K562 (cell line): ENCODE measurements at regions not wholly inside any gene's neighbourhood (a gene's known extent, or its start where the extent isn't known, plus 50 kb on each side); places are given as distances from the start of the nearest gene placed in this dataset.

ENCODE experiments used
- ATAC-seq: fragments of 200-7000 bp; cut with Tn5 transposase; 3 replicates; pipeline ENCODE4 v1.9.1; 2020; ENCODE audit warnings: moderate library complexity
- BruUV-seq: library from RNA; stranded (reverse); fragments of 400-500 nt; replicated peaks from 2 replicates; lab custom pipeline; 2021; lab: Mats Ljungman, UMichigan
- CTCF ChIA-PET: fragments of 300-600 bp; formaldehyde crosslinking; extraction: SDS; loops from one replicate; lab custom pipeline; 2021; ENCODE audit warnings: low intra/inter-chr PET ratio; lab: Yijun Ruan, JAX
- POLR2A ChIA-PET: fragments of 300-600, 350-650 bp; sonication (Branson Sonifier 250); formaldehyde crosslinking; extraction: SDS; loops from one replicate; lab custom pipeline; 2021; ENCODE audit warnings: antibody characterized with exemption, inconsistent platforms; lab: Yijun Ruan, JAX
- DNase-seq, 4 experiments: peaks; one replicate each; pipeline versions ENCODE4 v3.0.0 to v3.0.0-alpha.2; 2011 to 2018; ENCODE audit warnings: low spot score in 3 of 4, mixed read lengths in 3 of 4; ENCODE audit errors: extremely low read depth in 1 of 4
- FAIRE-seq: peaks from 2 replicates; lab custom pipeline; 2011; peaks lifted over from hg19 to GRCh38; lab: Jason Lieb, UNC
- H2AFZ ChIP-seq: 2 replicates; pipeline ENCODE4 v1.6.0; 2011; ENCODE audit warnings: low read depth, low read length, control low read depth, inconsistent platforms
- H3K27ac ChIP-seq: fragments of 200-600 bp; 3 replicates; pipeline ENCODE4 v1.8.0; 2011; ENCODE audit warnings: low read depth, mild to moderate bottlenecking, control low read depth, inconsistent platforms, low read length, moderate library complexity, mixed read lengths; ENCODE audit errors: extremely low read depth
- H3K27me3 ChIP-seq, 2 experiments: fragments of 300-600 bp in 1 of 2; 2 replicates in 1 of 2; 3 replicates in 1 of 2; pipeline versions ENCODE4 v1.6.0 to v1.8.0; 2011; ENCODE audit warnings: inconsistent platforms in 2 of 2, low read length in 2 of 2, mild to moderate bottlenecking in 1 of 2, mixed read lengths in 1 of 2, moderate library complexity in 1 of 2; ENCODE audit not compliant: control insufficient read depth in 2 of 2, insufficient read depth in 2 of 2
- H3K36me3 ChIP-seq: fragments of 300-600 bp; 3 replicates; pipeline ENCODE4 v1.8.0; 2011; ENCODE audit warnings: mild to moderate bottlenecking, low read length, inconsistent platforms; ENCODE audit not compliant: control insufficient read depth, insufficient read depth
- H3K4me1 ChIP-seq, 2 experiments: fragments of 200-600 bp in 1 of 2; replicated peaks in 1 of 2; 2 replicates in 1 of 2; 3 replicates in 1 of 2; pipeline versions ENCODE4 v1.5.1 to v1.8.0; 2011; ENCODE audit warnings: inconsistent platforms in 2 of 2, low read length in 2 of 2, mild to moderate bottlenecking in 1 of 2, mixed read lengths in 1 of 2, moderate library complexity in 1 of 2; ENCODE audit not compliant: control insufficient read depth in 2 of 2, insufficient read depth in 2 of 2
- H3K4me2 ChIP-seq: 2 replicates; pipeline ENCODE4 v1.6.1; 2011; ENCODE audit warnings: low read length, control low read depth, inconsistent platforms, mixed read lengths; ENCODE audit not compliant: insufficient read depth
- H3K4me3 ChIP-seq: fragments of 200-600 bp; sonication (generic), shearing (Covaris generic); 2 replicates; pipeline ENCODE4 v1.5.1; 2016; ENCODE audit warnings: control low read depth, inconsistent platforms
- H3K79me2 ChIP-seq: fragments of 200-600 bp; 3 replicates; pipeline ENCODE4 v1.8.0; 2011; ENCODE audit warnings: low read length, inconsistent platforms; ENCODE audit not compliant: control insufficient read depth, insufficient read depth
- H3K9ac ChIP-seq, 2 experiments: 2 replicates each; pipeline versions ENCODE4 v1.6.0 to v1.6.1; 2011; ENCODE audit warnings: low read depth in 2 of 2, low read length in 2 of 2, control low read depth in 1 of 2, inconsistent platforms in 1 of 2, mild to moderate bottlenecking in 1 of 2, mixed read lengths in 1 of 2; ENCODE audit not compliant: insufficient read depth in 1 of 2
- H3K9me1 ChIP-seq: one replicate; pipeline ENCODE4 v1.6.0; 2011; ENCODE audit warnings: inconsistent platforms, mild to moderate bottlenecking, low read length, moderate library complexity; ENCODE audit not compliant: control insufficient read depth, insufficient read depth
- H3K9me3 ChIP-seq: replicated peaks from 2 replicates; pipeline ENCODE4 v1.5.1; 2011; ENCODE audit warnings: low read depth, low read length, inconsistent platforms; ENCODE audit not compliant: control insufficient read depth, insufficient read depth
- H4K20me1 ChIP-seq: replicated peaks from 2 replicates; pipeline ENCODE4 v1.6.1; 2011; ENCODE audit warnings: low read length, inconsistent platforms, mixed read lengths; ENCODE audit not compliant: control insufficient read depth, insufficient read depth
- CREB1 ChIP-seq, 2 experiments: sonication (generic) in 1 of 2; formaldehyde crosslinking in 1 of 2; IDR thresholded peaks; 2 replicates each; pipeline versions ENCODE4 v1.6.1 to v1.8.0; 2012 to 2022; ENCODE audit warnings: inconsistent platforms in 1 of 2, mild to moderate bottlenecking in 1 of 2, missing genetic modification reagents in 1 of 2, moderate library complexity in 1 of 2
- FUS ChIP-seq: fragments of 200-400 bp; formaldehyde crosslinking; optimal IDR thresholded peaks from 2 replicates; pipeline ENCODE3; 2017; ENCODE audit warnings: low read depth, low read length
- HDGF ChIP-seq: fragments of 450-650 bp; IDR thresholded peaks from 2 replicates; pipeline ENCODE4 v1.6.1; 2016
- HNRNPLL ChIP-seq: fragments of 200-400 bp; formaldehyde crosslinking; IDR thresholded peaks from 2 replicates; pipeline ENCODE4 v1.6.1; 2017; ENCODE audit warnings: low read length, low read depth, mild to moderate bottlenecking; ENCODE audit not compliant: poor library complexity, severe bottlenecking
- MXI1 ChIP-seq: IDR thresholded peaks from 2 replicates; pipeline ENCODE4 v1.6.1; 2011; ENCODE audit warnings: low read depth, mild to moderate bottlenecking, improper control_type of control experiment, low read length
- NCOA6 ChIP-seq: fragments of 450-650 bp; IDR thresholded peaks from 2 replicates; pipeline ENCODE4 v1.6.1; 2017; ENCODE audit warnings: mild to moderate bottlenecking
- SMC3 ChIP-seq: conservative IDR thresholded peaks from 2 replicates; pipeline ENCODE4 v1.6.1; 2011; ENCODE audit warnings: low read depth, low read length, improper control_type of control experiment; ENCODE audit not compliant: insufficient read depth
- TAF7 ChIP-seq: fragments of 450-650 bp; IDR thresholded peaks from 2 replicates; pipeline ENCODE4 v1.6.1; 2016; ENCODE audit warnings: missing genetic modification characterization, missing compliant biosample characterization
- TCF7 ChIP-seq: sonication (generic); IDR thresholded peaks from 2 replicates; pipeline ENCODE4 v1.6.1; 2016; ENCODE audit warnings: antibody characterized with exemption, borderline replicate concordance
- THRAP3 ChIP-seq: fragments of 450-650 bp; IDR thresholded peaks from 2 replicates; pipeline ENCODE4 v1.6.1; 2016; ENCODE audit warnings: mild to moderate bottlenecking, inconsistent platforms, borderline replicate concordance
- ZNF766 ChIP-seq: fragments of 200-800 bp; sonication (Bioruptor generic); conservative IDR thresholded peaks from 2 replicates; pipeline ENCODE4 v1.6.1; 2016; ENCODE audit warnings: missing genetic modification characterization, missing compliant biosample characterization
- WGBS: fragments of 100-300 bp; shearing (Covaris generic); methylation state at CpG from one replicate; pipeline ENCODE4 v1.1.6; 2016; ENCODE audit warnings: low coverage, mixed read lengths; ENCODE audit not compliant: insufficient coverage; ENCODE audit errors: missing lambda C conversion rate; 5-methylcytosine and 5-hydroxymethylcytosine counted together
- in situ Hi-C: fragments of 300-500 bp; cut with MboI; formaldehyde crosslinking; loops from 4 replicates; pipeline ENCODE4 v1.15.0; 2018; ENCODE audit warnings: inconsistent platforms, mixed read lengths
- intact Hi-C: fragments of 100-400 bp; cut with micrococcal nuclease; formaldehyde crosslinking; loops from 2 replicates; pipeline ENCODE4 v1.14.2; 2022
- TF ChIP-seq, protein P1 (sequence below), 2 experiments: fragments of 150-350 bp in 1 of 2; IDR thresholded peaks; 2 replicates each; pipeline ENCODE4 v1.6.1; 2012 to 2016; ENCODE audit warnings: low read depth in 2 of 2, low read length in 2 of 2, mild to moderate bottlenecking in 1 of 2, moderate library complexity in 1 of 2
- TF ChIP-seq, protein P2 (sequence below): sonication (generic); formaldehyde crosslinking; IDR thresholded peaks from 2 replicates; pipeline ENCODE4 v1.8.0; 2022; ENCODE audit warnings: missing genetic modification reagents, mild to moderate bottlenecking, borderline replicate concordance
- TF ChIP-seq, protein P3 (sequence below), 2 experiments: fragments of 200-800 bp in 1 of 2; sonication (Bioruptor generic) in 1 of 2; sonication (generic) in 1 of 2; formaldehyde crosslinking in 1 of 2; IDR thresholded peaks in 1 of 2; conservative IDR thresholded peaks in 1 of 2; 2 replicates each; pipeline versions ENCODE4 v1.5.0 to v1.6.1; 2016 to 2020; ENCODE audit warnings: missing compliant biosample characterization in 1 of 2, missing genetic modification characterization in 1 of 2, missing genetic modification reagents in 1 of 2

DNA sequence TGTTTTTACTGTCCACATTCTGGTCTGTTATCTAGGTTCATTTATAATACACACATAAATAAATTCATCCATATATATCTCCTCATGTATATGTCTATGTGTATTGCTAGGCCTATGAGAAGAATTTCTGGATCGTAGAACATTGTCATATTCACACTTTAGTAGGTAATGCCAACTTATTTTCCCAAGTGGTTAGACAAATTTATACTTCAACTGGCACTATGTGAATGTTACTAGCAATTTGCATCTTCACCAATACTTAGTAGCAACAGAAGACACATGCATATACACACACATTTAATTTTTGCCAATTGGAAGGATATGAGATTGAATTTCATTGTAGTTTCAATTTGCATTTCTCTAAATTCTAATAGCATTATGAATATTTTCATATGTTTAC, 365.1 kb downstream of the FSCB start:
- BruUV-seq = no TSS peak
- in situ Hi-C loops = no loop called here
- no peak overlapping the region for H2AFZ ChIP-seq

DNA sequence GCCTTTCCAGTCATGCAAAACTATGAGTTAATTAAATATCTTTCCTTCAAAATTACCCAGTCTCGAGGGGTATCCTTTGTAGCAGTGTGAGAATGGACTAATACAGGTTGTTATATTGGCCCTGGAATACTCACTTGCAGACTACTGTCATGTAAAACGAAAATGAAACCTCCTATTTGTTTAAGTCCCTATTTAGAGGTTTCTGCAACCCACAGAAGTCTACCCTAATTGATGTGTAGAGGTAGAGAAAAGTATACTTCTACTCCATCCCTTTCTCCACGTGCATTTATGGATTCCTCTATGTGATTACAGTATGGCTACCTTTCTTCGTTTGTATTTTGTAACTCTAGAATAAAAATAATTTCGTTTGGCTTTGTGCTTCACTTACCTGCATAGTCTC, 371.1 kb downstream of the FSCB start:
- ChIA-PET POLR2A (no interaction called here), CTCF (no interaction called here)
- intact Hi-C loops (no loop called here), in situ Hi-C loops (no loop called here)
- Histone ChIP-seq H4K20me1 (no peaks in the 10 kb centered on the region), H3K4me1 (no peaks in the 10 kb centered on the region), H3K9me1 (no peaks in the 10 kb centered on the region), H3K36me3 (no peaks in the 10 kb centered on the region), H3K27me3 (no peaks in the 10 kb centered on the region), H3K9ac (no peak overlapping the region), H3K9me3 (no peaks in the 10 kb centered on the region), H3K79me2 (no peaks in the 10 kb centered on the region), H2AFZ (no peak overlapping the region), H3K4me2 (no peak overlapping the region), H3K27ac (no peak overlapping the region), H3K4me3 (no peak overlapping the region)
- DNase-seq (no peak), ATAC-seq (no peak), FAIRE-seq (no peak)
- no TSS peak for BruUV-seq
- 0% methylated on average over 4 of the region's 5 CpGs for WGBS
- TF ChIP-seq TAF7 (tag) (no peak), MXI1 (no peak), SMC3 (no peak), ZNF766 (no peak), HDGF (no peak)
- TF ChIP-seq, protein P1, sequence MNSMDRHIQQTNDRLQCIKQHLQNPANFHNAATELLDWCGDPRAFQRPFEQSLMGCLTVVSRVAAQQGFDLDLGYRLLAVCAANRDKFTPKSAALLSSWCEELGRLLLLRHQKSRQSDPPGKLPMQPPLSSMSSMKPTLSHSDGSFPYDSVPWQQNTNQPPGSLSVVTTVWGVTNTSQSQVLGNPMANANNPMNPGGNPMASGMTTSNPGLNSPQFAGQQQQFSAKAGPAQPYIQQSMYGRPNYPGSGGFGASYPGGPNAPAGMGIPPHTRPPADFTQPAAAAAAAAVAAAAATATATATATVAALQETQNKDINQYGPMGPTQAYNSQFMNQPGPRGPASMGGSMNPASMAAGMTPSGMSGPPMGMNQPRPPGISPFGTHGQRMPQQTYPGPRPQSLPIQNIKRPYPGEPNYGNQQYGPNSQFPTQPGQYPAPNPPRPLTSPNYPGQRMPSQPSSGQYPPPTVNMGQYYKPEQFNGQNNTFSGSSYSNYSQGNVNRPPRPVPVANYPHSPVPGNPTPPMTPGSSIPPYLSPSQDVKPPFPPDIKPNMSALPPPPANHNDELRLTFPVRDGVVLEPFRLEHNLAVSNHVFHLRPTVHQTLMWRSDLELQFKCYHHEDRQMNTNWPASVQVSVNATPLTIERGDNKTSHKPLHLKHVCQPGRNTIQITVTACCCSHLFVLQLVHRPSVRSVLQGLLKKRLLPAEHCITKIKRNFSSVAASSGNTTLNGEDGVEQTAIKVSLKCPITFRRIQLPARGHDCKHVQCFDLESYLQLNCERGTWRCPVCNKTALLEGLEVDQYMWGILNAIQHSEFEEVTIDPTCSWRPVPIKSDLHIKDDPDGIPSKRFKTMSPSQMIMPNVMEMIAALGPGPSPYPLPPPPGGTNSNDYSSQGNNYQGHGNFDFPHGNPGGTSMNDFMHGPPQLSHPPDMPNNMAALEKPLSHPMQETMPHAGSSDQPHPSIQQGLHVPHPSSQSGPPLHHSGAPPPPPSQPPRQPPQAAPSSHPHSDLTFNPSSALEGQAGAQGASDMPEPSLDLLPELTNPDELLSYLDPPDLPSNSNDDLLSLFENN (IDR thresholded peaks at IDR 0.05; ENCODE audit: low read depth in 2 of 2, low read length in 2 of 2) = no peak
- TF ChIP-seq, protein P2, sequence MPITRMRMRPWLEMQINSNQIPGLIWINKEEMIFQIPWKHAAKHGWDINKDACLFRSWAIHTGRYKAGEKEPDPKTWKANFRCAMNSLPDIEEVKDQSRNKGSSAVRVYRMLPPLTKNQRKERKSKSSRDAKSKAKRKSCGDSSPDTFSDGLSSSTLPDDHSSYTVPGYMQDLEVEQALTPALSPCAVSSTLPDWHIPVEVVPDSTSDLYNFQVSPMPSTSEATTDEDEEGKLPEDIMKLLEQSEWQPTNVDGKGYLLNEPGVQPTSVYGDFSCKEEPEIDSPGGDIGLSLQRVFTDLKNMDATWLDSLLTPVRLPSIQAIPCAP (CRISPR knock-in tag) = no peak

More for the DNA sequence above, 365.1 kb downstream of the FSCB start:
- intact Hi-C loops = no loop called here
- Histone ChIP-seq H3K27me3 (no peaks in the 10 kb centered on the region), H3K4me3 (no peak overlapping the region), H3K27ac (no peak overlapping the region), H3K9me1 (no peaks in the 10 kb centered on the region), H3K4me1 (no peaks in the 10 kb centered on the region), H3K36me3 (no peaks in the 10 kb centered on the region), H3K4me2 (no peak overlapping the region), H3K79me2 (no peaks in the 10 kb centered on the region), H3K9ac (no peak overlapping the region), H4K20me1 (no peaks in the 10 kb centered on the region), H3K9me3 (no peaks in the 10 kb centered on the region)
- CTCF ChIA-PET = no interaction called here
- WGBS = 0% methylated on average over 1 of the region's 1 CpG
- no peak for DNase-seq
- no peak for ATAC-seq
- TF ChIP-seq FUS = no peak
- TF ChIP-seq, protein P3, sequence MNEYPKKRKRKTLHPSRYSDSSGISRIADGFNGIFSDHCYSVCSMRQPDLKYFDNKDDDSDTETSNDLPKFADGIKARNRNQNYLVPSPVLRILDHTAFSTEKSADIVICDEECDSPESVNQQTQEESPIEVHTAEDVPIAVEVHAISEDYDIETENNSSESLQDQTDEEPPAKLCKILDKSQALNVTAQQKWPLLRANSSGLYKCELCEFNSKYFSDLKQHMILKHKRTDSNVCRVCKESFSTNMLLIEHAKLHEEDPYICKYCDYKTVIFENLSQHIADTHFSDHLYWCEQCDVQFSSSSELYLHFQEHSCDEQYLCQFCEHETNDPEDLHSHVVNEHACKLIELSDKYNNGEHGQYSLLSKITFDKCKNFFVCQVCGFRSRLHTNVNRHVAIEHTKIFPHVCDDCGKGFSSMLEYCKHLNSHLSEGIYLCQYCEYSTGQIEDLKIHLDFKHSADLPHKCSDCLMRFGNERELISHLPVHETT (CRISPR knock-in tag; conservative IDR thresholded peaks at IDR 0.05 in 1 of 2, IDR thresholded peaks at IDR 0.05 in 1 of 2) = no peak
- no peak for TF ChIP-seq HNRNPLL
- no peak for TF ChIP-seq NCOA6
- no peak for TF ChIP-seq THRAP3
- TF ChIP-seq TCF7 = no peak
- TF ChIP-seq CREB1 (IDR thresholded peaks at IDR 0.05) = no peak
- TF ChIP-seq CREB1 (CRISPR knock-in tag; IDR thresholded peaks at IDR 0.05) = no peak
- no peak for FAIRE-seq
- POLR2A ChIA-PET = no interaction called here
